Heart left ventricle (tissue), 16 donors: ENCODE measurements at regions not wholly inside any gene's neighbourhood (a gene's known extent, or its start where the extent isn't known, plus 50 kb on each side); places are given as distances from the start of the nearest gene placed in this dataset.

Source experiments
- ATAC-seq, 4 donors: fragments of 200-7000 bp; cut with Tn5 transposase; one replicate each; pipeline ENCODE4 v1.9.1; 2020 to 2022; ENCODE audit warnings: moderate library complexity in 4 of 4, mild to moderate bottlenecking in 3 of 4, moderate number of reproducible peaks in 1 of 4
- DNase-seq, 5 donors: peaks; one replicate each; pipeline ENCODE4 v3.0.0-alpha.2; 2020
- H3K27ac ChIP-seq, 12 donors: fragments of 200-600 bp; sonication (generic) in 4 of 12; one replicate each; pipeline versions ENCODE4 v1.5.0 to v1.8.0; 2016 to 2022; ENCODE audit warnings: mild to moderate bottlenecking in 2 of 12
- H3K27me3 ChIP-seq, 9 donors: fragments of 200-600 bp; sonication (generic) in 2 of 9; one replicate each; pipeline versions ENCODE4 v1.5.1 to v1.8.0; 2016 to 2022; ENCODE audit warnings: mild to moderate bottlenecking in 3 of 9
- H3K36me3 ChIP-seq, 9 donors: fragments of 200-600 bp; sonication (generic) in 2 of 9; one replicate each; pipeline versions ENCODE4 v1.5.0 to v1.8.0; 2018 to 2022; ENCODE audit warnings: mild to moderate bottlenecking in 2 of 9
- H3K4me1 ChIP-seq, 12 donors: fragments of 200-600 bp; sonication (generic) in 4 of 12; one replicate each; pipeline versions ENCODE4 v1.5.0 to v1.8.0; 2016 to 2022; ENCODE audit warnings: mild to moderate bottlenecking in 3 of 12
- H3K4me3 ChIP-seq, 12 donors: fragments of 200-600 bp; sonication (generic) in 4 of 12; one replicate each; pipeline versions ENCODE4 v1.5.0 to v1.8.0; 2017 to 2022; ENCODE audit warnings: mild to moderate bottlenecking in 9 of 12, moderate library complexity in 4 of 12
- H3K9me3 ChIP-seq, 12 donors: fragments of 200-600 bp; sonication (generic) in 4 of 12; one replicate each; pipeline versions ENCODE4 v1.5.0 to v1.8.0; 2016 to 2022; ENCODE audit warnings: mild to moderate bottlenecking in 1 of 12
- POLR2A ChIP-seq, 2 donors: fragments of 450-650 bp; IDR thresholded peaks; one replicate each; pipeline ENCODE4 v1.6.1; 2017; ENCODE audit warnings: antibody characterized with exemption in 2 of 2, mild to moderate bottlenecking in 2 of 2, moderate library complexity in 2 of 2
- WGBS, 4 donors: extraction: QIAGEN DNeasy Blood & Tissue Kit in 2 of 4; methylation state at CpG; one replicate each; pipeline versions ENCODE4 v1.1.5 to v1.1.7; 2013 to 2018; 5-methylcytosine and 5-hydroxymethylcytosine counted together
- intact Hi-C, 10 donors: fragments of 100-400 bp; cut with DNase I; formaldehyde crosslinking; loops; one replicate each; pipeline versions ENCODE4 v1.11.1 to v1.14.2; 2022
- TF ChIP-seq, protein P1 (sequence below), 12 donors: fragments of 200-600 bp; sonication (generic) in 4 of 12; IDR thresholded peaks; one replicate each; pipeline versions ENCODE4 v1.5.0 to v1.8.0; 2018 to 2022; ENCODE audit warnings: antibody characterized with exemption in 12 of 12, mild to moderate bottlenecking in 5 of 12
- donor health status: ischemic (EF 13 %, LVEDD 7.1; RV severe dilation, severe dysfunction).
- donor health status: healthy with polysubstance abuse.
- donor health status: DM: no; HTN: yes; CAD: no.
- donor health status: DM: no; HTN: no; CAD: no.
- donor health status: ischemic (EF 25% LVEDD 6.9; RV normal size, moderate dysfunction).
- donor health status: ischemic (EF 25% LVEDD 5.7; RV mildly dilated, moderate dysfunction).
- donor health status: healthy.
- donor health status: DM: yes; HTN: yes; CAD: no.
- donor health status: ischemic (EF 35%, LVEDD 5.7; RV mildly dilated, moderate dysfunction).
- donor health status: nonischemic (EF 11% LVEDD 7.7; RV severe dilation, severe dysfunction).
- donor health status: DM: yes; HTN: yes; CAD: no.
- donor health status: PGD.
- donor health status: ischemic (EF 29% LVEDD 5.4; RV normal size, mild dysfunction).
- donor health status: nonischemic (EF 23%, LVEDD 6.1; RV moderate dilation, normal function).

DNA sequence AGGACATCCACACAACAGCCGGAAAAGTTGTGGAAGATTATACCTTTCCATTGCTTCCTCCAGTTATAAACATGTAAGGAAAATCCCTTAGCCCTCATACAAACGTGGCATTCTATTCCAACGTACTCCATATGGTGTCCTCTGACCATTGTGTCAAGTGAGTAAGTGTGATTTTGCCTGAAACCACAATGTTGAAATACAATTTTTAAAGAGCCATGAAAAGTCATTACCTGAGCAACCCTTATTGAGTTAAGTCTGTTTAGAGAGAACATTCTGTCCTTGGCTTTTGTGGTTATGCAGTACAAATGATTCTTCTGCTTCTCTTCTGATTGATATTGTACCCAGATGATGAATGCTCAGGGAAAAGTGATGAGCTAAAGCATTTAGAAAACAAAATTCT is 530.1 kb downstream of the HAO1 start:
- Histone ChIP-seq H3K36me3 (no peaks in the 10 kb centered on the region), H3K27me3 (no peaks in the 10 kb centered on the region), H3K4me1 (no peaks in the 10 kb centered on the region), H3K9me3 (no peaks in the 10 kb centered on the region), H3K4me3 (no peak overlapping the region), H3K27ac (no peak overlapping the region)
- intact Hi-C loops, result no loop called here
- 62 to 75% (median 66%) methylated on average over 3 of the region's 3 CpGs for WGBS, 4 donors
- ATAC-seq (no peak), DNase-seq (no peak)
- TF ChIP-seq, protein P1, sequence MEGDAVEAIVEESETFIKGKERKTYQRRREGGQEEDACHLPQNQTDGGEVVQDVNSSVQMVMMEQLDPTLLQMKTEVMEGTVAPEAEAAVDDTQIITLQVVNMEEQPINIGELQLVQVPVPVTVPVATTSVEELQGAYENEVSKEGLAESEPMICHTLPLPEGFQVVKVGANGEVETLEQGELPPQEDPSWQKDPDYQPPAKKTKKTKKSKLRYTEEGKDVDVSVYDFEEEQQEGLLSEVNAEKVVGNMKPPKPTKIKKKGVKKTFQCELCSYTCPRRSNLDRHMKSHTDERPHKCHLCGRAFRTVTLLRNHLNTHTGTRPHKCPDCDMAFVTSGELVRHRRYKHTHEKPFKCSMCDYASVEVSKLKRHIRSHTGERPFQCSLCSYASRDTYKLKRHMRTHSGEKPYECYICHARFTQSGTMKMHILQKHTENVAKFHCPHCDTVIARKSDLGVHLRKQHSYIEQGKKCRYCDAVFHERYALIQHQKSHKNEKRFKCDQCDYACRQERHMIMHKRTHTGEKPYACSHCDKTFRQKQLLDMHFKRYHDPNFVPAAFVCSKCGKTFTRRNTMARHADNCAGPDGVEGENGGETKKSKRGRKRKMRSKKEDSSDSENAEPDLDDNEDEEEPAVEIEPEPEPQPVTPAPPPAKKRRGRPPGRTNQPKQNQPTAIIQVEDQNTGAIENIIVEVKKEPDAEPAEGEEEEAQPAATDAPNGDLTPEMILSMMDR (IDR thresholded peaks at IDR 0.05), result no peak
- no peak for TF ChIP-seq POLR2A (IDR thresholded peaks at IDR 0.05)

DNA sequence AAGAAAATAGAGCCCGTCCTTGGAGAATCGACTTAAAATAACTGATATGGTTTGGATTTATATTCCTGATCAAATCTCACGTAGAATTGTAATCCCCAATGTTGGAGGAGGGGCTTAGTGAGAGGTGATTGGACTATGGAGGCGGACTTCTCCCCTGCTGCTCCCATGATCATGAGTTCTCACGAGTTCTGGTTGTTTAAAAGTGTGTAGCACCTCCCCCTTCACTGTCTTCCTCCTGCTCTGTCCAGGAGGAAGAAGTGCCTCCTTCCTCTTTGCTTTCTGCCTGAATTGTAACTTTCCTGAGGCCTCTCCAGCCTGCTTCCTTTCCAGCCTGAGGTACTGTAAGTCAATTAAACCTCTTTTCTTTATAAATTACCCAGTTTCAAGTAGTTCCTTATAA is 529.2 kb downstream of the HAO1 start:
- Histone ChIP-seq H3K9me3 (no peaks in the 10 kb centered on the region), H3K27ac (no peak overlapping the region), H3K27me3 (no peaks in the 10 kb centered on the region), H3K36me3 (no peaks in the 10 kb centered on the region), H3K4me3 (no peak overlapping the region), H3K4me1 (no peaks in the 10 kb centered on the region)
- ATAC-seq (no peak), DNase-seq (no peak)
- WGBS, 4 donors, result 70 to 76% (median 72%) methylated on average over 5 of the region's 5 CpGs
- TF ChIP-seq, protein P1 (IDR thresholded peaks at IDR 0.05), result no peak
- no peak for TF ChIP-seq POLR2A (IDR thresholded peaks at IDR 0.05)
- intact Hi-C loops, result no loop called here

DNA sequence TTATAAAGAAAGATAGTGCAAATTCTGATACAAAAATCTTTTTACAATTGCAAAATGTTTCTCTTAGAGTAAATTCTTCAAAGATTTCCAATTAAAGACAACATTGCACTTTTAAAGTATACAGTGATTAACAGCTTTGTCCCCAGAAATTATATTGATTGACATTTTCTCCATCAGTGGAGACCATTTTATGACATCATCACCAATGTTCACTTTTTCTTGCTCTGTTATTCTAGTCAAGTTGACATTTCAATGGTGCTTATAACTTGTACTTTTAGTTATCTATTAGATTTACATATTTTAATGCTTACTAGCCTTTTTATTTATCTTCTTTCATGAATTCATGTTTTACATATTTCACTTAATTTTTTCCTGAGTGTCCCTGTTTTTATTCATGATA is 524.8 kb downstream of the HAO1 start:
- no peaks in the 10 kb centered on the region for H3K9me3 ChIP-seq
- no peak for TF ChIP-seq POLR2A (IDR thresholded peaks at IDR 0.05)
- TF ChIP-seq, protein P1 (IDR thresholded peaks at IDR 0.05), result no peak
- ATAC-seq (no peak), DNase-seq (no peak)
- no peaks in the 10 kb centered on the region for H3K27me3 ChIP-seq
- no peak overlapping the region for H3K4me3 ChIP-seq
- no peaks in the 10 kb centered on the region for H3K4me1 ChIP-seq
- no peak overlapping the region for H3K27ac ChIP-seq
- intact Hi-C loops, result no loop called here
- H3K36me3 ChIP-seq, result no peaks in the 10 kb centered on the region

DNA sequence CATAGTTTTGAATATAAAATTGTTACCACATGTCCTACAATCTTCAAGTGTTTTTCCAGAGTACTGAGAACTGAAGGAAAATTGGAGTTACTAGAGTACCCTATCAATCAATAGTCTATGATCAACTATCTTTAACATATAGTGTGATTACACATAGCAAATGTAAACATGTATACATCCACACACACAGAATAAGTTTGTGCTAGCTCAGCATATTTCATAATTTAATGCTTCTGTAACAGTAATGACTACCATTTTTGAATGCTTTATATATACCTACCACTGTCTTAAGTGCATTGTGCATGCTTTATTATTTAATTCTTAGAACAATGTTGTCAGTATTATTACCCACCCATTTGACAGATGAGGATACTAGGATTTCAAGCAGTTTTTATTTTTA is 523.9 kb downstream of the HAO1 start:
- H3K36me3 ChIP-seq, result no peaks in the 10 kb centered on the region
- intact Hi-C loops, result no loop called here
- no peak overlapping the region for H3K4me3 ChIP-seq
- H3K27ac ChIP-seq, result no peak overlapping the region
- TF ChIP-seq, protein P1 (IDR thresholded peaks at IDR 0.05), result no peak
- TF ChIP-seq POLR2A (IDR thresholded peaks at IDR 0.05), result no peak
- DNase-seq, result no peak
- no peaks in the 10 kb centered on the region for H3K9me3 ChIP-seq
- no peak for ATAC-seq
- H3K27me3 ChIP-seq, result no peaks in the 10 kb centered on the region
- H3K4me1 ChIP-seq, result no peaks in the 10 kb centered on the region
